Astrocyte (in vitro differentiated cells and primary cell): ENCODE measurements at regions not wholly inside any gene's neighbourhood (a gene's known extent, or its start where the extent isn't known, plus 50 kb on each side); places are given as distances from the start of the nearest gene placed in this dataset.
A peak's percentile ranks its signal among the peaks of the same experiment; 100 is the strongest.

Experiments
- DNase-seq: peaks from one replicate; pipeline ENCODE4 v3.0.0-alpha.2; 2010; ENCODE audit warnings: low read depth
- FAIRE-seq: peaks from 2 replicates; lab custom pipeline; 2011; peaks lifted over from hg19 to GRCh38; lab: Jason Lieb, UNC
- H2AFZ ChIP-seq: 2 replicates; pipeline ENCODE4 v1.6.0; 2012; ENCODE audit warnings: low read depth, low read length, inconsistent platforms
- H3K27ac ChIP-seq: 2 replicates; pipeline ENCODE4 v1.5.1; 2011; ENCODE audit warnings: low read depth, low read length, inconsistent platforms
- H3K27me3 ChIP-seq: 2 replicates; pipeline ENCODE4 v1.6.0; 2011; ENCODE audit warnings: low read length, inconsistent platforms; ENCODE audit not compliant: insufficient read depth
- H3K36me3 ChIP-seq: 2 replicates; pipeline ENCODE4 v1.5.1; 2011; ENCODE audit warnings: low read length, inconsistent platforms; ENCODE audit not compliant: insufficient read depth
- H3K4me1 ChIP-seq: 2 replicates; pipeline ENCODE4 v1.5.1; 2011; ENCODE audit warnings: low read length, inconsistent platforms; ENCODE audit not compliant: insufficient read depth
- H3K4me2 ChIP-seq: 2 replicates; pipeline ENCODE4 v1.6.0; 2012; ENCODE audit warnings: low read length, inconsistent platforms
- H3K4me3 ChIP-seq: 2 replicates; pipeline ENCODE4 v1.5.1; 2011; ENCODE audit warnings: low read depth, mild to moderate bottlenecking, low read length, inconsistent platforms; ENCODE audit not compliant: insufficient read depth
- H3K79me2 ChIP-seq: 2 replicates; pipeline ENCODE4 v1.6.0; 2012; ENCODE audit warnings: mild to moderate bottlenecking, low read length, inconsistent platforms; ENCODE audit not compliant: insufficient read depth
- H3K9ac ChIP-seq: 2 replicates; pipeline ENCODE4 v1.6.0; 2012; ENCODE audit warnings: mild to moderate bottlenecking, low read length, inconsistent platforms
- H3K9me3 ChIP-seq: 2 replicates; pipeline ENCODE4 v1.5.1; 2012; ENCODE audit warnings: low read depth, mild to moderate bottlenecking, low read length, inconsistent platforms; ENCODE audit not compliant: insufficient read depth
- H4K20me1 ChIP-seq: 2 replicates; pipeline ENCODE4 v1.6.0; 2012; ENCODE audit warnings: low read length, inconsistent platforms; ENCODE audit not compliant: insufficient read depth
- H3K27ac Mint-ChIP-seq: one replicate; pipeline ENCODE4 v1.8.0; 2021; ENCODE audit warnings: mild to moderate bottlenecking, mixed read lengths; ENCODE audit not compliant: unreplicated experiment
- H3K27me3 Mint-ChIP-seq: one replicate; pipeline ENCODE4 v1.8.0; 2021; ENCODE audit warnings: low read depth, mixed read lengths; ENCODE audit not compliant: unreplicated experiment
- H3K36me3 Mint-ChIP-seq: one replicate; pipeline ENCODE4 v1.8.0; 2021; ENCODE audit warnings: low read depth, mixed read lengths; ENCODE audit not compliant: unreplicated experiment
- H3K4me1 Mint-ChIP-seq: one replicate; pipeline ENCODE4 v1.8.0; 2021; ENCODE audit warnings: low read depth, mixed read lengths; ENCODE audit not compliant: unreplicated experiment
- H3K4me3 Mint-ChIP-seq: one replicate; pipeline ENCODE4 v1.8.0; 2021; ENCODE audit warnings: mild to moderate bottlenecking, moderate library complexity, mixed read lengths; ENCODE audit not compliant: unreplicated experiment
- H3K9me3 Mint-ChIP-seq: one replicate; pipeline ENCODE4 v1.8.0; 2021; ENCODE audit warnings: mild to moderate bottlenecking, mixed read lengths; ENCODE audit not compliant: unreplicated experiment
- CTCF ChIP-seq: IDR thresholded peaks from 2 replicates; pipeline ENCODE4 v1.5.1; 2011; ENCODE audit warnings: low read depth, mild to moderate bottlenecking, inconsistent platforms, low read length, moderate library complexity; ENCODE audit not compliant: insufficient read depth
- EZH2 ChIP-seq: IDR thresholded peaks from 2 replicates; pipeline ENCODE4 v1.6.1; 2012; ENCODE audit warnings: mild to moderate bottlenecking, low read length, inconsistent platforms; ENCODE audit not compliant: insufficient read depth

- no peak for FAIRE-seq
- H3K4me3 Mint-ChIP-seq = no peak overlapping the region
These were observed 376.3 kb upstream of the ARHGEF26 start for GRCh38 chr3:153744889-153745288.

DNA sequence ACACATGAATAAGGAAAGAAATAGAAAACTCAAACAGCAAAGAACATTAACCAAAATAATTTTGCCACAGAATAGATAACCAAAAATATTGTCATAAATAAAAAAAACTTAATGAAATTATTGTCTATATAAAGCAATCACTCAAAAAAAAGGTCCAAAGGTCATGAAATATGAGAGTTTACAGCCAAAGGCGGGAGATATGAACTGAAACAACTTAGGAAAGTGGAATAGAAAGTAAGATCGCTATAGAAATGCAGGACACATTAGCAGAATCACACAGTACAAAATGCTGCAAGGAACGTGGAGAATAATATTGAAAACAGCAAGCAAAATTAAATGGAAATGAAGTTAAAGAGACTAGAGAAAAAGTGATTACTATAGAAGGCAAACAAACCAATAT is 375.0 kb upstream of the ARHGEF26 start:
- no peaks in the 10 kb centered on the region for H3K4me1 Mint-ChIP-seq
- H3K27me3 Mint-ChIP-seq = no peaks in the 10 kb centered on the region
- Histone ChIP-seq H4K20me1 (no peaks in the 10 kb centered on the region), H3K4me2 (no peak overlapping the region), H3K4me3 (no peak overlapping the region), H3K79me2 (no peaks in the 10 kb centered on the region), H3K9ac (no peak overlapping the region), H3K4me1 (no peaks in the 10 kb centered on the region), H3K27me3 (no peaks in the 10 kb centered on the region), H3K36me3 (no peaks in the 10 kb centered on the region), H2AFZ (no peak overlapping the region), H3K9me3 (no peaks in the 10 kb centered on the region), H3K27ac (no peak overlapping the region)
- no peak overlapping the region for H3K4me3 Mint-ChIP-seq
- FAIRE-seq (no peak), DNase-seq (no peak)
- TF ChIP-seq EZH2 (no peak), CTCF (no peak)
- H3K9me3 Mint-ChIP-seq = no peaks in the 10 kb centered on the region
- H3K27ac Mint-ChIP-seq = no peak overlapping the region
- no peaks in the 10 kb centered on the region for H3K36me3 Mint-ChIP-seq

More at GRCh38 chr3:153744889-153745288, 376.3 kb upstream of the ARHGEF26 start:
- no peaks in the 10 kb centered on the region for H3K4me1 ChIP-seq
- H3K79me2 ChIP-seq = no peaks in the 10 kb centered on the region
- no peaks in the 10 kb centered on the region for H3K9me3 ChIP-seq
- no peak for DNase-seq
- H3K27me3 ChIP-seq = no peaks in the 10 kb centered on the region
- no peak overlapping the region for H3K9ac ChIP-seq
- Mint-ChIP-seq H3K9me3 (no peaks in the 10 kb centered on the region), H3K27ac (peak overlapping the region; percentile 24), H3K27me3 (no peaks in the 10 kb centered on the region), H3K4me1 (no peaks in the 10 kb centered on the region), H3K36me3 (no peaks in the 10 kb centered on the region)
- H3K27ac ChIP-seq = no peak overlapping the region
- no peaks in the 10 kb centered on the region for H3K36me3 ChIP-seq
- TF ChIP-seq CTCF = no peak
- no peak overlapping the region for H3K4me3 ChIP-seq
- H4K20me1 ChIP-seq = no peaks in the 10 kb centered on the region
- H3K4me2 ChIP-seq = no peak overlapping the region
- no peak overlapping the region for H2AFZ ChIP-seq

GRCh38 chr3:153749070-153749610 is 372.1 kb upstream of the ARHGEF26 start:
- H3K4me2 ChIP-seq = no peak overlapping the region
- no peak for FAIRE-seq

More at GRCh38 chr3:153749070-153749610, 372.1 kb upstream of the ARHGEF26 start:
- Mint-ChIP-seq H3K4me3 (no peak overlapping the region), H3K27me3 (no peaks in the 10 kb centered on the region), H3K9me3 (no peaks in the 10 kb centered on the region), H3K27ac (no peak overlapping the region), H3K36me3 (no peaks in the 10 kb centered on the region), H3K4me1 (no peaks in the 10 kb centered on the region)
- H3K27me3 ChIP-seq = no peaks in the 10 kb centered on the region
- no peaks in the 10 kb centered on the region for H3K79me2 ChIP-seq
- H3K27ac ChIP-seq = no peak overlapping the region
- no peaks in the 10 kb centered on the region for H3K36me3 ChIP-seq
- no peaks in the 10 kb centered on the region for H4K20me1 ChIP-seq
- no peaks in the 10 kb centered on the region for H3K4me1 ChIP-seq
- no peaks in the 10 kb centered on the region for H3K9me3 ChIP-seq
- H3K9ac ChIP-seq = no peak overlapping the region
- peak; percentile 6 for DNase-seq
- H3K4me3 ChIP-seq = no peak overlapping the region
- TF ChIP-seq CTCF = no peak
- H2AFZ ChIP-seq = no peak overlapping the region
